GM18909 (cell line): ENCODE measurements at regions not wholly inside any gene's neighbourhood (a gene's known extent, or its start where the extent isn't known, plus 50 kb on each side); places are given as distances from the start of the nearest gene placed in this dataset.
"Not testable (repeated sequence)": the region's sequence is repeated elsewhere in the genome, so short reads cannot be mapped to it uniquely, and the experiment has no call there.

Source experiments
- ATAC-seq: cut with Tn5 transposase; IDR thresholded peaks from one replicate; pipeline ENCODE4 v1.9.1; 2021; ENCODE audit warnings: mild to moderate bottlenecking; ENCODE audit not compliant: unreplicated experiment, poor library complexity

DNA sequence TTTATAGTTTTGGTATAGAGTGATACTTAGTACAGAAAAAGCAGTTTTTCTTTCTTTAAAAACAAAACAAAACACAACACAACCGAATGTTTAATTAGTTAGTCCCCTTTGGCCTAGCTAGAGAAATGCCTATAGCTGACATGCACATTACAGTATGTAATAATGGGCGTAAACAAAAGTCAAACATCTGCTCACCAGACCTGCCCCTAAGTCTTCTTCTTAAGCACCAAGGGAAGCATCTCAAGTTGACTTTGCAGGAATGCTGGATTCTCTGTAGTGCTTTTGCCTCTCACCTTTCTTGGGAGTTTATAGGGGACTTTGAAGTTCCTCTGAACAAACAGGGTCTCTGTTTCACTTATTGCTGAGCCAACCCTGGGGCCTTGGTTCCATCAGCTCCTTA lies 143.7 kb downstream of the TM2D1 start:
- no peak for ATAC-seq

DNA sequence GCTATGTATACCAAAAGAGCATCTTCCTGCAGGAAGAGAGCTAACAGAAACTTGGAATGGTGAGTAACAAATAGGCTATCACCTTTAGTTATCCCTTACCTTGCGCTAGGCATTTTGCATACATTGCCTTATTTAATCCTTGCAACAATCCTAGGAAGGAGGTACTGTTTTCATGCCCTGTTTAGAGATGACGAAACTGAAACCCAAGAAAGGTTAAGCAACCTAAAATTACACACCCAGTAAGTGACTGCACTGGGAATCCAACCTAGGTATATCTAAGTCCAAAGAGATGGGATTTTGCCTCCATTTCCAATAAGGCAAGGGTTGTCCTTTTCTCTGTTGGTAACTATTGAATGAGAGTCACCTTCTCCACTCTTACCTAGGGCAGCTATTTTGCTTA lies 144.5 kb downstream of the TM2D1 start:
- ATAC-seq, result no peak

DNA sequence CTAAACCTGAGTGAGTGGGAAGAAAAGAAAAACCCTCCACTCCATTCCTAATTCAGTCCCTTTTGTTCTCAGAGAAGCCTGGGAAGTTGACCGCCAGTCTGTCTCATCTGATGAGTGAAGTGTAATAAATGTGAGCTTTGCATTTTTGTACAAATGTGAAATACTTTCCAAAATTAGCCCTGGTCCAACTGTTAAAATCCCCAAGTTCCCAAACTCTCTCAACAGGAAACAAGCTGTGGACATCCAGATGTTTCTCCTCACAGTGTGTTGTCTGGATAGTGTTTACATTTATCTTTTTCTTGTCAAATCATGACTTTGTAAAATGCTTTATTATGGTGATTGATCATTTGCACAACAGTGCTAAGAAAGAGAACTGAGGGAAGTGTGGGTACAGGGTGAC lies 145.1 kb downstream of the TM2D1 start:
- ATAC-seq, result no peak

DNA sequence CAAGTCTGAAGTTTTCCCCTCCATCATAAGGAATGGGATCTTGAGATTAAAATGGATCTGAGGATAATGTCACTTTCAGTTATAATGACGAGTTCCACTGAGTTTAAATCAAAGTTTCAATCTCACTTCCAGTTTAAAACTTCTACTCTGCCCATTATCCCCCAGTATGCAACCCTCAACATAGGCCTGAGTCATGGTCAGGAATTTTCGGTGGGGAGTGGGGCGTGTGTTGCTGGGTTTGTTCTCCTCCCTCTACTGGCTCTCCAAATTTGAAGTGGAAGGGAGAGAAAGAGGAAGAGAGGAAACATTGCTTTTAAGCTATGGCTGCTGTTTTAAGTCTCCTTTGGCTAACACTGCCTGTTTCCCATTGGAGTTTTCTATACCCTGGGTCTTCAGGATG lies 152.9 kb downstream of the TM2D1 start:
- ATAC-seq, result no peak

DNA sequence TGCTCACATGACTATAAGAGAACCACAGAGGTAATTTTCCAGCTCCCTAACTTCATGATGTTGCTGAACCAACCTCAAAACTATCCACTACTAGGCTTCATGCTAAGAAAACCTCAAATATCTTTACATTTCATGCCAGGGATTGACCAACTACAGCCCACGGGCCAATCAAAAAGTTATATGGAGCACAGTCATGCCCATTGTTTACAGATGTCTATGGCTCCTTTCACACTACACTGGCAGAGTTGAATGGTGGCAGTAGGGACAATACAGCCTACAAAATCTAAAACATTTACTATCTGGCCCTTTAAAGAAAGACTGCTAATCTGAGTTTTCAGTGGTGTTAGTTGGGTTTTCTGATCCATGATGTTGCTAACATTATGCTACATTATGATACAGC lies 154.8 kb downstream of the TM2D1 start:
- no peak for ATAC-seq

DNA sequence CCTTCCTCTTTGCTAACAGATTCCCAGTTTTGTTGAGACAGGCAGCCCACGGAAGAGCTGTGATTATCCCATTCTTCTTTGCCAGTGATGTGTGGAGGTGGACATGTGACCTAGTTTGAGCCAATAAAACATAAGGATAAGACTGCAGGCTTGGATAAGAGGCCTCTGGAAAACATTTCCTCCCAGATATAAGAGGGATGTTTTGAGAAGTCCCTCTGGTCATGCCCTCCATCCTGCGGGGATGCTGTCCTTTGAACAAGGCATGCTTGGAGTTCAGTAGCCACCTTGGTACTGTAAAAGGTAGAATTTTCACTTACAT lies 155.7 kb downstream of the TM2D1 start:
- no peak for ATAC-seq

DNA sequence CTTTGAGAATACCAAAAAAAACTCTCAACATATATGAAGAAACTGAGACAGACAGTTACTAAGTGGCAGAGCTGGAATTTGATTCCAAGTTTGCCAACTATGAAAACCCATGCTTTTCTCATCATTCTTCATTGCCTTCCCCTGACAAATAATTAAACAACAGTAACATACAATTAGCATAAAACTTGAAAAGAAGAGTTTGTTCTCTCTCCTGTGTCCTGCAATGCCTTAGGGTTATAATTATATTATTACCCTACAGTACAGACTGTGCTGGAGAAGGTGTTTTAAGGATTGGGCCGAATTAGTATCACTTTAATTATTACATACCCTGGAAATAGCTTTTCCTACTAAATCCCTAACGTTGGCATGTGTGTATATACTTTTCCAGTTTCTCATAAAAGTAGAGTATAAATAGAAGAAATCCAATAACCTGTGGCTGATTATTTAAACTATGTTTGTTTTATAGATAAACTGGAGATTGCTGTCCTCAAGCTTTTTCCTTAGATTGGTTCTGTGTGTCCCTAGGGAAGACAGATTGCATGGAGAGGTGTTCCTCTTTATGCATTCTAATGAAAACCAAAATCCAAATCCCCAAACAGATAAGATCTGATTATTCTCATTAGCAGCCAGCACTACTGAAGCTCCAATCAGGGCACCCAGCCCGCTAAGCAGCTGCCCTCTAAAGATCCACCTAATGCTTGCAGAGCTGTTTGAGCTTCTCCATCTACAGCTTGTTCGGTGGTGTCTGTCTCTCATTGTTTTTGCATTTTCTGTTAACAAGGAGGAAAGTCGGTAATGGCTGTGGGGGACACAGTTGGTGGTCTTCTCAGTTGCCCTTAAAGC lies 156.3 kb downstream of the TM2D1 start:
- ATAC-seq, result no peak

DNA sequence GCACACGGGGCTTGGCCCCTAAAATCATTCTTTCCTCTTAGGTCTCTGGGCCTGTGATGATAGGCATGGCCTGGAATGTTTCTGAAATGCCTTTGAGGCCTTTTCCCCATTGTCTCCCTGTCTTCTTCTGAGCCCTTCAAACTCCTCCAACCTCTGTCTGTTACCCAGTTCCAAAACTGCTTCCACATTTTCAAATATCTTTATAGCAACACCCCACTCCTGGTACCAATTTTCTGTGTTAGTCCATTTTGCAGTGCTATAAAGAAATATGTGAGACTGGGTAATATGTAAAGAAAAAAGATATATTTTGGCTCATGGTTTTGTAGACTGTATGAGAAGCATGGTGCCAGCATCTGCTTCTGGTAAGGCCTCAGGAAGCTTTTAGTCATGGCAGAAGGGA lies 158.8 kb downstream of the TM2D1 start:
- ATAC-seq, result no peak

DNA sequence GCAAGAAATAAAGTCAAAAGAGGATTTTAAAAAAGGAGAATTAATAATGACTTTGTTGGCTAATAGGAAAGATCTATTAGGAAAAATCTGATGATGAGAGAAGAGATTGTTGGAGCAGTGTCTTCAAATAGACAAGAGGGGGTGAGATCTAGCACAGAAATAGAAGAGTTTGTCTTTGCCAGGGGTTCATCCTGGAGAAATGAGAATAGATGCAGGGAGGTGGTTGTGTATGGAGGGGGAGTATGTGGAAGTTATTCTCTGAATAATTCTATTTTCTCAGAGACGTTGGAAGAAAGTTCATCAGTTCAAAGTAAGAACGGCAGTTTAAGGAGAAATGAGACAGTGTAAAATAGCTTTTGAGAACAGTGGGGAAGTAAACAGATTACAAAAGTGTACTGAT lies 161.3 kb downstream of the TM2D1 start:
- ATAC-seq, result no peak

DNA sequence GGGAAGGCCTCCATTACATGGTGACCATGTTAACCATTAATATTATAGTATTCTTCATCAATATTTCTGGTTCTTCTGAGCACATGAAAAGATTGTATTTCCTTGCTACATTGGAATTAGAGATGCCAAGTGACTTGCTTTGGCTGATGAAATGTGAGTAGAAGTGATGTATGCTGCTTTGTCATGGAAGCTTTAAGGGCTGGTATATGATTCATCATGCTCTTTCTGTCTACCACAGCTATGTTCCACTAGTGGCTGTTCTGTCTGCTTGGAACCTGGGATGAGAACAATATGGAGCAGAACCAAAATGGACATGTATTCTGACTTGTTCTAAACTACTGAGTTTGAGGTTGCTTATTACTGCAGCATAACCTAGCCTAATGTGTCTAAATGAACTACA lies 163.3 kb downstream of the TM2D1 start:
- no peak for ATAC-seq

DNA sequence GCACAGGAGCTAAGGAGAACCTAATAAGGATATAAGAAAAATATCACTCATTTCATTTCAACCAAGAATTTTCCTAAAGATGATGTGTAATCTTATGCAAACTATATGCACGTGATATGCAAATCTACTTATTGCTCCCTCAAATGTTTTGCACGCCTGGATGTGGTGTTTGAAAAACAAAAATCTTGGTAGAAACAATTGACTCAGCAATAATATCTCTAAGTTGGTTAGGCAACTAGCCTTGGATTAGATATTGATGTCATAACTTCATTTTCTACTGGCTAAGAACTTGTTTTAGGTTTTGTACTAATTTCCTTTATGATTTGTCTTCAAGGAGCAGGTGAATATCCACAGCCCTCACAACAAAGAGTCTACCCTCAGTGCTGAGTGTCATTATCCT lies 164.6 kb downstream of the TM2D1 start:
- ATAC-seq, result no peak

DNA sequence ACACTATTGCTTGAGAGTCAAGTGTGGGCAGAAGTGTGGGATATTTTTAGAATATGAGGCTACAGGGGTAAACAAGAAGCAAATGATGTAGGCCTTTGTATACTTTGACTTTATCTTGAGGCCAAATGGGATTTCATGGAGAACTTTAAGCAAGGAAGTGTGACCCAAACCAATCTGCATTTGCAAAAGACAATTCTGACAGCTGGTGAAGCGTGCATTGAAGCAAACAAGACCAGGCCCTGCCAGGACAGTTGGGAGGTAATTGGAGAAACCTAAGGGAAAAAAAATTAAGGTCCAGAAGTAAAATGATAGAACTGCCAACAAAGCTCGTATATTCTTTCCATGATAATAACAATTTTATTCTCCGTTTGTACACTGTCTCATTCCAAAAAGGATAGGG lies 168.3 kb downstream of the TM2D1 start:
- ATAC-seq, result no peak

DNA sequence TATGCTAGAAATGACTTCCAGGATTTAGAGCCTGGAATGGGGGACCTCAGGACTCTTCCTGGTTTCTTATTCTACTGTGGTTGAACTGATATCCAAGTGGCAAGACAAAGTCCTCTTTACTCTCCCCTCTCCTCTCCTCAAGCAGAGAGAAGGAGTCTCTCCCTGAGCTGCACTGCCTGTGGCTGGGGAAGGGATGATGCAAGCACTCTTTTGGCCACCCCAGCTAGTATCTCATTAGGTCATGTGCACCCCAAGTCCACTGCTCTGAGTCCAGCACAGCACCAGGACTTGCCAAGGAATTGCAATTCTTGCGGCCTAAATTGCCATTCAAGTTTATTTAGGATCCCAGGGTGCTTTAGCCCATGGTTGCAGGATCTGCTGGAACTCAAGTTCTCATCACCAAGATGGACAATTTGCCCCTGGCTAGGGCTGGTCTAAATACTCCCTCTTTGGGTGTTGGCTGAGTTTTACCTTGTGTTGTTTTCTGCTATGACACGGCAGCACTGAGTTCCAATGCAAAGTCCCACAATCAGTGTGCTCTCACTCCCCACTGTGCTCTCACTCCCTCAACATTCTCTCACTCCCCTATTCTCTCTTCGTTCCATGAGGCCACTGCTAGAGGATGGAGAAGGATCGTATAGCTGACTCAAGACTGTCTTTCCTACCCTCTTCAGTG lies 172.2 kb downstream of the TM2D1 start:
- ATAC-seq, result no peak

DNA sequence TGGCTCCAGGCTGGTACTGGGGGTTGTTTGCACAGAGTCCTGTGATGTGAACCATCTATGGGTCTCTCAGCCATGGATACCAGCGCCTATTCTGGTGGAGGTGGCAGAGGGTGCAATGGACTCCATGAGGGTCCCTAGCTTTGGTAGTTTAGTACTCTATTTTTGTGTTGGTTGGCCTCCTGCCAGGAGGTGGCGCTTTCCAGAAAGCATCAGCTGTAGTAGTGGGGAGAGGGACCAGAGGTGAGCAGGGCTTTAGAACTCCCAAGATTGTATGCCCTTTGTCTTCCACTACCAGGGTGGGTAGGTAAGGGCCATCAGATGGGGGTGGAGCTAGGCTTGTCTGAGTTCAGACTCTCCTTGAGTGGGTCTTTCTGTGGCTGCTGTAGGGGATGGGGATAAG lies 177.6 kb downstream of the TM2D1 start:
- not testable (repeated sequence) for ATAC-seq

DNA sequence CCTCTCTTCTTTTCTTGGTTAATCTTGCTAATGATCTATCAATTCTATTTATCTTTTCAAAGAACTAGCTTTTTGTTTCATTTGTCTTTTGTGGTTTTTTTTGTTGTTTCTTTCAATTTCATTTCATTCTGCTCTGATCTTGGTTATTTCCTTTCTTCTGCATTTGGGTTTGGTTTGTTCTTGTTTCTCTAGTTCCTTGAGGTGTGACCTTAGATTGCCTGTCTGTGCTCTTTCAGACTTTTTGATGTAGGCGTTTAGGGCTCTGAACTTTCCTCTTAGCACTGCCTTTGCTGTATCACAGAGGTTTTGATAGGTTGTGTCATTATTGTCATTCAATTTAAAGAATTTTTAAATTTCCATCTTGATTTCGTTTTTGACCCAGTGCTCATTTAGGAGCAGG lies 180.1 kb downstream of the TM2D1 start:
- ATAC-seq, result not testable (repeated sequence)

DNA sequence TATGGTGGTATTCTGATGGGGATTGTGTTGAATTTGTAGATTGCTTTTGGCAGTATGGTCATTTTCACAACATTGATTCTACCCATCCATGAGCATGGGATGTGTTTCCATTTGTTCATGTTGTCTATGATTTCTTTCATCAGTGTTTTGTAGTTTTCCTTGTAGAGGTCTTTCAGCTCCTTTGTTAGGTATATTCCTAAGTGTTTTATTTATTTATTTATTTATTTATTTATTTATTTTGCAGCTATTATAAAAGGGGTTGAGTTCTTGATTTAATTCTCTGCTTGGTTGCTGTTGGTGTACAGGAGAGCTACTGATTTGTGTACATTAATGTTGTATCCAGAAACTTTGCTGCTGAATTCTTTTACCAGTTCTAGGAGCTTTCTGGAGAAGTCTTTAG lies 181.4 kb downstream of the TM2D1 start:
- not testable (repeated sequence) for ATAC-seq

DNA sequence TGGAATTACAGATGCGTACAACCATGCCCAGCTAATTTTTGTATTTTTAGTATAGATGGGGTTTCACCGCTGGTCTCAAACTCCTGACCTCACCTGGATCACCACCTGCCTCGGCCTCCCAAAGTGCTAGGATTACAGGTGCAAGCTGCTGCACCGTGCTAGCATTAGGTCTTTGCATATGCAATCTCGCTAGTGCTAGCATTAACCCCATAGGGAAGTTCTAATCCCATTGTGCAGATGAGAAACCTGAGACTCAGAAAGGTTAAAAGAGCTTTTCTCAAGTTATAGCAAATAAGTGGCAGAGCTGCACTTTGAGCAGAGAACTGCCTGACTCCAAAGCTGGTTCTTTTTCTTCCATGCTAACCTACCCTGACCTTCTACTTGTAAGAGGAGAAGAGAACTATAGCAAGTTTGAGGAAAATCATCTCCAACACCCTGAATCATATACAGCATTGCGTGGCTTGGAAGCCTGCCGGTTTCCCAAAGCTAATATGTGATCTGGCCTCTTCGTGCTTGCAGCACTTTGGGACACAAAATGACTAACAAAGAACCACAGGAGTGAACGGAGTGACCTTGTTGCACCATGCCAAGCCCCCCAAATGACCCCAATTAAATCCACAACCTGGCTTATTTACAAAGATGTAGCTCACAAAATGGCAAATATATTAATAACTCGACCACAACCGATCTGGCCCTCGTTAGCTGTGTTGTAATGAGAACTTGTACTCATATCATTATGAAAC lies 185.1 kb downstream of the TM2D1 start:
- no peak for ATAC-seq

DNA sequence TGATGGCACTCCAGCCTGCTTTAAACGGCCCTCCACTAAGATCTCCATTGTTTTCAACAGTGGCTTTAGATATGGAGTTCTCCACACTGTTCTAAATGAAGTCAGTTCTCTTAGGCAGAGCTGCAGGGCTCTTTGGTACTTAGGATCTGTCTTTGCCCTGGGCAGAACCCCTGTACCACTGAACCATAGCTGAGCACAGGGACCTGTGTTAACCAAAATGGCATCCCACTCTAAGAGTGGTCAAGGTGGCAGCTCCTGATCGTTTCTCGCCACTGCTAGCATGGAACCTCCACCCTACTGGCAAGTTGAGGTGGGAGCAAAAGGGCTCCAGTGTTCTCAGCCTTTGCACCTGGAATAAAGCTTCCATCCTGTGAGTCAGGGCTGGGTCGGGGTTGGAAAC lies 186.7 kb downstream of the TM2D1 start:
- ATAC-seq, result no peak

DNA sequence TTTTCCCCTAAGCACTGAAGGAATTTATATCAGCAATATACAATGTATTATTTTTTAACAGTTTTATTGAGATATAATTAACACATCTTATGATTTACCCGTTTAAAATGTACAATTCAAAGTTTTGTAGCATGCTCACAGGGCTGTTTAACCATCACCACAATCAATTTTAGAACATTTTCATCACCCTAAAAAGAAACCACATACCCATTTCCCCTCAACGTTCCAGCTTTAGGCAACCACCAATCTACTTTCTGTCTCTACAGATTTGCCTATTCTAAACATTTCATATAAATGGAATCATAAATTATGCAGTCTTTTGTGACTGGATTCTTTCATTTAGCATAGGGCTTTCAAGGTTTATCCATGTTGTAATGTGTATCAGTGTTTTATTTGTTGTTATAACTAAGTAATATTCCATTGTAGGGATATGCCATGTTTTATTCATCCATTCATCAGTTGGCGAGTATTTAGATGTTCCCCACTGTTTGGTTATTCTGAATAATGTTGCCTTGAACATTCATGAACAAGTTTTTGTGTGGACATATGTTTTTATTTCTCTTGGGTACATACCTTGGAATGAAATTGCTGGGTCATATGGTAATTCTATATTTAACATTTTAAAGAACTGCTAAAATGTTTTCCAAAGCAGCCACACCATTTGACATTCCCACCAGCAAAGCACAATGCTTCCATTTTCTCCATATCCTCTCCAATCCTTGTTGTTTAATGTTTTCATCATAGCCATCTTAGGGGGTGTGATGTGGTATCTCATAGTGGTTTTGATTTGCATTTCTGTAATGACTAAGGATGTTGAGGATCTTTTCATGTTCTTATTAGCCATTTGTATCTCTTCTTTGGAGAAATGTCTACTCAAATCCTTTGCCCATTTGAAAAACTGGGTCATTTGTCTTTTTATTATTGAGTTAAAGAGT lies 188.5 kb downstream of the TM2D1 start:
- no peak for ATAC-seq

DNA sequence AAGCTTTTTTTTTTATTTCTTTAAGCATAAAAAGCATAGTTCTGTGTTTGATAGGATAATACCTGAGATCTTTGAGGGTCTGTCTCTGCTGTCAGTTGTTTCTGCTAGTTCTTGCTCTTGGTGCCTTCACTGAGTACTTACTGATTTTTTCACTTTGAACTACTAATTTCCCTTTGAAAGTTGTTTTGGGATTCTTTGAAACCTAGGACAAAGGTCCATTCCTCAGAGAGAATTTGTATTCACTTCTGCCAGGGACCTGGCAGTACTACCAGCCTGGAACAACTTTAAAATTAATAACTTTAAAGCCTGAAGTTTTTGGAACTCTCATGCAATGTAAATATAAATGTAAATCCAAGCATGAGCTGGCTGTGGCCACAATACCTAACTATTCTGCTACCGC lies 190.1 kb downstream of the TM2D1 start:
- ATAC-seq, result no peak
